Neural progenitor cell (in vitro differentiated cells): ENCODE measurements at regions not wholly inside any gene's neighbourhood (a gene's known extent, or its start where the extent isn't known, plus 50 kb on each side); places are given as distances from the start of the nearest gene placed in this dataset.
A peak's percentile ranks its signal among the peaks of the same experiment; 100 is the strongest.

Experiments
- DNase-seq: peaks from one replicate; pipeline ENCODE4 v3.0.0-alpha.2; 2016; ENCODE audit warnings: low spot score
- H2AFZ ChIP-seq: fragments of 200-600 bp; sonication (generic); replicated peaks from 2 replicates; pipeline ENCODE4 v1.6.1; 2016; ENCODE audit warnings: antibody characterized with exemption
- H3F3A ChIP-seq: fragments of 200-600 bp; sonication (generic); 2 replicates; pipeline ENCODE4 v1.6.1; 2016; ENCODE audit warnings: antibody characterized with exemption, low read depth
- H3K27ac ChIP-seq: fragments of 200-600 bp; sonication (generic); 2 replicates; pipeline ENCODE4 v1.5.1; 2016; ENCODE audit warnings: mild to moderate bottlenecking
- H3K27me3 ChIP-seq: fragments of 200-600 bp; sonication (generic); 2 replicates; pipeline ENCODE4 v1.6.1; 2016; ENCODE audit warnings: mild to moderate bottlenecking, moderate library complexity
- H3K36me3 ChIP-seq: fragments of 200-600 bp; sonication (generic); 2 replicates; pipeline ENCODE4 v1.5.1; 2016
- H3K4me1 ChIP-seq: fragments of 200-600 bp; sonication (generic); 2 replicates; pipeline ENCODE4 v1.6.1; 2016; ENCODE audit warnings: mixed run types
- H3K4me2 ChIP-seq: fragments of 200-600 bp; sonication (generic); 2 replicates; pipeline ENCODE4 v1.6.1; 2016
- H3K4me3 ChIP-seq: fragments of 200-600 bp; sonication (generic); 2 replicates; pipeline ENCODE4 v1.5.1; 2016
- H3K79me2 ChIP-seq: fragments of 200-600 bp; sonication (generic); 2 replicates; pipeline ENCODE4 v1.6.1; 2016; ENCODE audit warnings: low read depth
- H3K9ac ChIP-seq: fragments of 200-600 bp; sonication (generic); 2 replicates; pipeline ENCODE4 v1.6.1; 2016
- H3K9me3 ChIP-seq: fragments of 200-600 bp; sonication (generic); 2 replicates; pipeline ENCODE4 v1.5.1; 2016; ENCODE audit warnings: low read depth
- H4K20me1 ChIP-seq: fragments of 200-600 bp; sonication (generic); 2 replicates; pipeline ENCODE4 v1.6.1; 2016; ENCODE audit warnings: low read depth
- H3K27ac Mint-ChIP-seq: 3 replicates; pipeline ENCODE4 v1.8.0; 2021; ENCODE audit warnings: mixed read lengths
- H3K27me3 Mint-ChIP-seq: 2 replicates; pipeline ENCODE4 v1.8.0; 2022; ENCODE audit warnings: low read depth, mild to moderate bottlenecking, inconsistent platforms, moderate library complexity, mixed read lengths; ENCODE audit not compliant: insufficient read depth
- H3K36me3 Mint-ChIP-seq: 3 replicates; pipeline ENCODE4 v1.8.0; 2021; ENCODE audit warnings: mixed read lengths
- H3K4me1 Mint-ChIP-seq: 3 replicates; pipeline ENCODE4 v1.8.0; 2021; ENCODE audit warnings: mixed read lengths
- H3K4me3 Mint-ChIP-seq: 3 replicates; pipeline ENCODE4 v1.8.0; 2021; ENCODE audit warnings: mild to moderate bottlenecking, moderate library complexity, mixed read lengths
- H3K9me3 Mint-ChIP-seq: 3 replicates; pipeline ENCODE4 v1.8.0; 2020; ENCODE audit warnings: mixed read lengths
- CTCF ChIP-seq: fragments of 200-600 bp; sonication (generic); IDR thresholded peaks from 2 replicates; pipeline ENCODE4 v1.5.1; 2017; ENCODE audit warnings: antibody characterized with exemption, mild to moderate bottlenecking
- EZH2 ChIP-seq: fragments of 200-600 bp; sonication (generic); IDR thresholded peaks from 2 replicates; pipeline ENCODE4 v1.6.1; 2017; ENCODE audit warnings: antibody characterized with exemption, mild to moderate bottlenecking, moderate library complexity
- EZH2phosphoT487 ChIP-seq: fragments of 200-600 bp; sonication (generic); IDR thresholded peaks from 2 replicates; pipeline ENCODE4 v1.6.1; 2017; ENCODE audit warnings: antibody characterized with exemption

GRCh38 chr2:217371781-217372213 lies 511.9 kb upstream of the TNP1 start:
- Histone ChIP-seq H3K9me3 (no peaks in the 10 kb centered on the region), H3K4me1 (peaks cover 24% of the 10 kb centered on the region), H3K79me2 (no peaks in the 10 kb centered on the region), H3K27me3 (peaks cover 3% of the 10 kb centered on the region), H4K20me1 (no peaks in the 10 kb centered on the region), H2AFZ (no peak overlapping the region), H3K4me2 (peak overlapping the region; percentile 54), H3K4me3 (no peak overlapping the region), H3K36me3 (no peaks in the 10 kb centered on the region), H3K27ac (no peak overlapping the region), H3K9ac (no peak overlapping the region), H3F3A (peaks cover 15% of the 10 kb centered on the region)
- Mint-ChIP-seq H3K36me3 (no peaks in the 10 kb centered on the region), H3K4me1 (peaks cover 16% of the 10 kb centered on the region), H3K9me3 (peaks cover 2% of the 10 kb centered on the region), H3K27me3 (peaks cover 5% of the 10 kb centered on the region), H3K27ac (peak overlapping the region; percentile 64), H3K4me3 (no peak overlapping the region)
- DNase-seq = peak; percentile 82
- TF ChIP-seq EZH2 (no peak), CTCF (no peak), EZH2phosphoT487 (peak; percentile 88)

- Mint-ChIP-seq H3K4me1 (peaks cover 16% of the 10 kb centered on the region), H3K9me3 (peaks cover 2% of the 10 kb centered on the region), H3K36me3 (no peaks in the 10 kb centered on the region), H3K27ac (no peak overlapping the region), H3K27me3 (peaks cover 3% of the 10 kb centered on the region), H3K4me3 (no peak overlapping the region)
- Histone ChIP-seq H3K27me3 (peaks cover 3% of the 10 kb centered on the region), H2AFZ (no peak overlapping the region), H3K4me2 (no peak overlapping the region), H4K20me1 (no peaks in the 10 kb centered on the region), H3K4me1 (peaks cover 38% of the 10 kb centered on the region), H3K27ac (no peak overlapping the region), H3K36me3 (no peaks in the 10 kb centered on the region), H3K9me3 (no peaks in the 10 kb centered on the region), H3K79me2 (no peaks in the 10 kb centered on the region), H3K4me3 (no peak overlapping the region), H3F3A (peaks cover 20% of the 10 kb centered on the region), H3K9ac (no peak overlapping the region)
- no peak for TF ChIP-seq EZH2
- no peak for TF ChIP-seq EZH2phosphoT487
- TF ChIP-seq CTCF = no peak
- DNase-seq = no peak
Measured at GRCh38 chr2:217370391-217370790, 510.5 kb upstream of the TNP1 start.

GRCh38 chr2:217367464-217367863 lies 507.6 kb upstream of the TNP1 start:
- H3K4me2 ChIP-seq = peak overlapping the region; percentile 0
- H3K4me1 ChIP-seq = peaks cover 36% of the 10 kb centered on the region

More at GRCh38 chr2:217367464-217367863, 507.6 kb upstream of the TNP1 start:
- peaks cover 2% of the 10 kb centered on the region for H3K9me3 Mint-ChIP-seq
- Histone ChIP-seq H4K20me1 (no peaks in the 10 kb centered on the region), H3K27me3 (no peaks in the 10 kb centered on the region), H3K36me3 (no peaks in the 10 kb centered on the region), H3K79me2 (no peaks in the 10 kb centered on the region), H3F3A (peaks cover 19% of the 10 kb centered on the region), H3K9me3 (no peaks in the 10 kb centered on the region), H3K9ac (no peak overlapping the region), H2AFZ (no peak overlapping the region), H3K4me3 (no peak overlapping the region), H3K27ac (no peak overlapping the region)
- no peaks in the 10 kb centered on the region for H3K27me3 Mint-ChIP-seq
- no peak overlapping the region for H3K4me3 Mint-ChIP-seq
- no peak for DNase-seq
- peaks cover 13% of the 10 kb centered on the region for H3K4me1 Mint-ChIP-seq
- no peaks in the 10 kb centered on the region for H3K36me3 Mint-ChIP-seq
- TF ChIP-seq EZH2 (no peak), EZH2phosphoT487 (no peak), CTCF (no peak)
- peak overlapping the region; percentile 20 for H3K27ac Mint-ChIP-seq
